ENCODE measurements at regions not wholly inside any gene's neighbourhood (a gene's known extent, or its start where the extent isn't known, plus 50 kb on each side); places are given as distances from the start of the nearest gene placed in this dataset.

DNA sequence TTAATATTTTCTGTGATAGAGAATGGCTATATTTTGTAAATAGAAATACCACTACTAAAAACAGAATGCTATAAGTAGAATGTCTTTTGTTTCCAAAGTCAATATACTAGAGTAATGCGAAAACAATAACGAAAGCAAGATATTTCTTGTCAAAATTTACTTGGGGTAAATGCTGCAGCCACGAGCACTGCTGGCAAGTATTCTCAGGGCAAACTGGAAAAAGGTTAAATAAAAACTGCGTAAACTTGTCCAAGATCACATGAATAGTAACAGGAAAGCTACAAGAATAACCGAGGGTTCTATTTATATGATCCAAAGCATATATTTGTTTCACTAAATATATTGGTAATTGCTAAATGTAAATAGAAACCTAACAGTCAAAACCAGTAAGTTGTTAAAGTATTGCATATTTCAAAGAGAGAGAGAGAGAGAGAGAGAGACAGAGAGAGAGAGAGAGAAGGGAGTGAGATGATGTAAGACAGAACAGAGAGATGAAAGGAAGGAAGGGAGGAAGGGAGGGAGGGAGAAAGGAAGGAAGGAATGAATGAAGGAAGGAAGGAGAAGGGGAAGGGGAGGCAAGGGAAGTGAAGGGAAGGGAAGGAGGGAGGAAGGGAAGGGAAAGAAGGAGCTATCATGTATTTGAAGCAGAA lies 231.7 kb downstream of the KCNC2 start:
- ChIA-PET POLR2A (no interaction called here), CTCF (no interaction called here)

DNA sequence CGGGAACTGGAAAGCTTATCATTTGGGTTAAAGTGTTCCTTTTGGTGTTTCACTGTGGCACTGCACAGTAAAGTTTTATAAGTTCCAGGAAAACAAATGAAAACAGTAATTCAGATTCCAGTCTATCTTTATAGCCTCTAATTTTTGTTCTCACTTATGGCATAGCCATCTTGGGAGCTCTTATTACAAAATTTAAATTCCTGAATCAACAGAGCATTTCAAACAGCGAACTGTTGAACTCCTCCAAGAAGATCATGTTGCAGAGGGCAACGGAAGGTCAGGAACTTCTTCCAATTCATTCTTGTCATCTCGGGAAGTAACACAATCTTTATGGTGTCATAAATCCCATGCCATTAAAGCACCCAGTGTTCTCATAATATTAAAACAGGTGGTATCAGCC lies 229.1 kb downstream of the KCNC2 start:
- ChIA-PET CTCF (no interaction called here), POLR2A (no interaction called here)

DNA sequence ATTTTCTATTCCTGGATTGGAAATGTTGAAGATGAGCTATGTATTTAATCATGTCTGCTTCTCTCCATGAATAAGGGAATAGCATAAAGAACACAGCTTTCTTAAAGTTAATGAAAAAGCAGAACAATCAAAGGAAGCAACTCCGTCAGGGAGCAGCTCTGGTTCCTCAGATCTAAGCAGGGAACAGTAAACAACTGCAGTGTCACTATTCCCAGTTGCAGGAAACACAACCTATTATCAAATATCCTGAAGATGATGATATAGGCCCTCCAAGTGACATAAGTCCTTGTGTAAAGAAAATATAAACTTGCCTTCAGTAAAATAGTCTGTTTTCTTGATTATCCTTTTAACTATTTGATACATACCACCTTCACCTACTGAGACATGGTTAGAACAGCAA lies 228.1 kb downstream of the KCNC2 start:
- CTCF ChIA-PET: no interaction called here
- POLR2A ChIA-PET: no interaction called here

DNA sequence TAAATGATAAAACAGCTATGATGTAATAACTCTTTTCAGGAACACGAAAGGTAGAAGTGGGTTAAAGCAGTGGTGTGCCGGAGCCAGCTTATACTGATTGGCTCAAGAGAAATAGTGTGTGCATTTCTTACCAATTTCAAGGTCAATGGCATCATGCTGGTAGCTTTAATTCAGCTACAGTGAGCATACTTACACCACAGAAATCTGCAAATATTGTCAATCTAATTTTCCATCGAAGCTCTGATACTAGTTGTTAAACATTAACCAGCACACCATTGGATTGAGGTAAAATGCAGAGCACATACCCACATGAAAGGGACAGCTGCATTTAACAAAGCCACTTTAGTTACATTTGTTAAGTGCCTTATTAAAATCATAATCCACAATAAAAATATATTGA lies 225.7 kb downstream of the KCNC2 start:
- POLR2A ChIA-PET: no interaction called here
- CTCF ChIA-PET: no interaction called here

DNA sequence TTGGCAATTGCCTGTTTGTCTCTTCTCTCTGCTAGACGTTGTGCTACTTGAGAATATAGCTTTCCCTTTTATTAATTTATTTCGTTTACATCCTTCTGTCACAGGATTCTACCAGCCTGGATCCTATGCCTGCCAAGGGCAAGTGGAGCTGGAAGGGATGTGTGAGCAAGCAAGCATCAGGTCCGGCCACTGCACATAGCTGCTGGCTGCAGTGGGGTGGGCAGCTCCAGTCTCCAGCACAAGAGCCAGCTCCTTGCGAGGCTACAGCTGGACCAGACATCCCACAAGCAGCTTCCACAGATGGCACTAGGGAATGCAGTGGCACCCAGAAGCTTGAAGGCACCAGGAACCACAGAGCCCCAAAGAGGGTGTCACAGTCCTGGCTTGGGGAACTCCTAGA lies 225.0 kb downstream of the KCNC2 start:
- ChIA-PET POLR2A (no interaction called here), CTCF (no interaction called here)

DNA sequence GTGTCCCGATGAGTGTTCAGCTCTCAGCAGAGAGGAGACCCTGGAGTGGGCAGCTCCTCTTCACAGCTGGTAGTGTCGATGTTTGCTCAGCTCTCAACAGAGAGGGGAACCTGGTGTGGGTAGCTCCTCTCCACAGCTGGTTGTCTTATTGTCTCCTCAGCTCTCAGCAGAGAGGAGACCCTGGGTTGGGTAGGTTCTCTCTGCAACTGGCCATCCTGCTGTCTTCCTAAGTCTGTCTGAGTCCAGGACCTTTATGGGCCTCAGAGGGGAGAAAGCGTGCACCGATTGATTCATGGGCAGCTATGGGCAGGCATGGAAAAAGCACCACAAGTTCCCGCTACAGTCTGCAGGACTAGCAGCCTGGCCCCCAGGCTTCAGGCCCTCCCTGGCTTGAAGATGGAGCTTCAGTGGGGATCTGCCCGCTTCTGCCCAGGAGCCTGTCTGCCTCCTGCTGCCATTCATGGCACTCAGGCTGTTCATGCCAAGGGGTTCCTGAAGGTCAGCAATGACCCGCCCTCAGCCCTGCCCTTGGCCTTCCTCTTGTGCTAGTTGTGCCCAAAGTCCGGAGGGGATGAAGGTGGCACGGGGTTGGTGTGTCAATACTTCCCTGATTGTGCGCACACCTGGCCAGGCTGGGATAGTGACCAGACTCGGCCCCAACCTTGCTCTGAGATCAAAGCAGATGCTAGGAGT lies 224.2 kb downstream of the KCNC2 start:
- ChIA-PET POLR2A (no interaction called here), CTCF (no interaction called here)

DNA sequence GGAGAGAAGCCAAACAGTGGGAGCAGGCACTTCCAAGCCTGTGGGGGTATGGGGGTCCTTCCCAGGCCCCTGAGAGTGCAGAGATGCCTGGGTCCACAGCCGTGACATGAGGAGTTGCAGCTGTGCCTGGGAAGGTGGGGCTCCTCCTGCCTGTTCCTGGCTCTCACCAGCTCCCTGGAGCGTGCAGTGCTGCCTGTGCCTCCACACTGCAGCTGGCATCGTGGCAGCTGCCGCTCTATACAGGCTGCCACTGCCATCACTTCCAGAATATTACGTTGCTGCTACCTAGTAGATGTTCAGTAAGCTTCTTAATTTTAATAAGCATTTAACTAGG lies 223.7 kb downstream of the KCNC2 start:
- POLR2A ChIA-PET: no interaction called here
- CTCF ChIA-PET: no interaction called here

DNA sequence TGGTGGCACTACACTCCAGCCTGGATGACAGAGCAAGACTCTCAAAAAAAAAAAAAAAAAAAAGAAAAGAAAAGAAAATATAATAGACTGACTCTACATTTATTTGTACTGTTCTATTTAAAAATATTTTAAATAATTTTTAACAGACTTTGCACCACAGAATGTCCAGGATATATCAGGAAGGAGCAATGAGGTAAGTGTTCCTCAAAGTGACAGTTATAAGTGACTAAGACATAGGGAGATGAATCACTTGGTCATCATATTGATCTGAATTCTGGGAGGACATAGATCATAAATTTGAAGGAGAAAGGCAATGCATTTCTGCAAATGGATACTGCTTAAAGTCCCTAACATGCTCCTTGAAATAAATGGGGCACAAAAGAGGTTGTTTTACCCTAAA lies 221.5 kb downstream of the KCNC2 start:
- ChIA-PET POLR2A (no interaction called here), CTCF (no interaction called here)
